ENCODE measurements at regions not wholly inside any gene's neighbourhood (a gene's known extent, or its start where the extent isn't known, plus 50 kb on each side); places are given as distances from the start of the nearest gene placed in this dataset.

- TF ChIP-seq CTCF (conservative IDR thresholded peaks at IDR 0.05) = no peak
- H3K27ac ChIP-seq = no peak overlapping the region
These were observed 451.7 kb downstream of the TSHZ3 start for GRCh38 chr19:30897553-30897952.

GRCh38 chr19:30897034-30897433, 452.2 kb downstream of the TSHZ3 start:
- H3K27ac ChIP-seq = no peak overlapping the region
- TF ChIP-seq CTCF (conservative IDR thresholded peaks at IDR 0.05) = no peak

GRCh38 chr19:30896554-30896953, 452.7 kb downstream of the TSHZ3 start:
- H3K27ac ChIP-seq = peak overlapping the region; percentile 16; the same call in 1 of the 2 replicates
- TF ChIP-seq CTCF (conservative IDR thresholded peaks at IDR 0.05) = no peak

GRCh38 chr19:30895946-30896345, 453.3 kb downstream of the TSHZ3 start:
- TF ChIP-seq CTCF (conservative IDR thresholded peaks at IDR 0.05) = peak; percentile 44; the same call in 1 of the 2 replicates
- peak overlapping the region; percentile 16; the same call in 1 of the 2 replicates for H3K27ac ChIP-seq

- no peak for TF ChIP-seq CTCF (conservative IDR thresholded peaks at IDR 0.05)
- H3K27ac ChIP-seq = no peak overlapping the region
These were observed 458.2 kb downstream of the TSHZ3 start for GRCh38 chr19:30891051-30891450.

- TF ChIP-seq CTCF (conservative IDR thresholded peaks at IDR 0.05) = no peak
- H3K27ac ChIP-seq = no peak overlapping the region
These were observed 459.2 kb downstream of the TSHZ3 start for GRCh38 chr19:30890033-30890432.

GRCh38 chr19:30888937-30889336, 460.3 kb downstream of the TSHZ3 start:
- no peak overlapping the region for H3K27ac ChIP-seq
- TF ChIP-seq CTCF (conservative IDR thresholded peaks at IDR 0.05) = no peak

- no peak for TF ChIP-seq CTCF (conservative IDR thresholded peaks at IDR 0.05)
- no peak overlapping the region for H3K27ac ChIP-seq
These were observed 462.2 kb downstream of the TSHZ3 start for GRCh38 chr19:30887042-30887441.

All from VCaP (cell line).